Urinary bladder (tissue), 3 donors: ENCODE measurements at regions not wholly inside any gene's neighbourhood (a gene's known extent, or its start where the extent isn't known, plus 50 kb on each side); places are given as distances from the start of the nearest gene placed in this dataset.
"Not testable (repeated sequence)": the region's sequence is repeated elsewhere in the genome, so short reads cannot be mapped to it uniquely, and the experiment has no call there.

Source experiments
- DNase-seq: peaks from one replicate; pipeline ENCODE4 v3.0.0-alpha.2; 2015; ENCODE audit errors: extremely low spot score
- H3K27ac ChIP-seq: one replicate; pipeline ENCODE4 v1.5.1; 2013; ENCODE audit warnings: low read depth, mild to moderate bottlenecking, moderate library complexity
- H3K36me3 ChIP-seq: one replicate; pipeline ENCODE4 v1.6.1; 2013; ENCODE audit warnings: mild to moderate bottlenecking, moderate library complexity; ENCODE audit not compliant: insufficient read depth
- H3K4me1 ChIP-seq: one replicate; pipeline ENCODE4 v1.6.1; 2013; ENCODE audit warnings: mild to moderate bottlenecking, moderate library complexity; ENCODE audit not compliant: insufficient read depth
- H3K4me3 ChIP-seq: one replicate; pipeline ENCODE4 v1.5.1; 2013; ENCODE audit warnings: low read depth, low read length
- whole genome bisulfite sequencing: extraction: QIAGEN DNeasy Blood & Tissue Kit; methylation state at CpG from one replicate; pipeline ENCODE4 v1.1.7; 2013; 5-methylcytosine and 5-hydroxymethylcytosine counted together
- donor health status: healthy with polysubstance abuse.
- donor health status: healthy.

DNA sequence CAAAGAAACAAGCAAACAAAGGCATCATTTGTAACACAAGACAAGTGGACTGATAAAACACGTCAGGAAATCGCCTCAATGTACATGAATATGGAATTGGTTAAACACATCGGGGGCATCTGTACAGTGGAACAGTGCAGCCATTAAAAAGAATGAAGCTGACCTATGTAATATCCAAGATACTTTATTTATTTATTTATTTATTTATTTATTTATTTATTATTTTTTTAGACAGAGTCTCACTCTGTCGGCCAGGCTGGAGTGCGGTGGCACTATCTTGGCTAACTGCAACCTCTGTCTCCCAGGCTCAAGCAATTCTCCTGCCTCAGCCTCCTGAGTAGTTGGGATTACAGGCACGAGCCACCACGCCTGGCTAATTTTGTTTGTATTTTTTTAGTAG, 75.4 kb upstream of the SLC45A1 start:
- Histone ChIP-seq H3K27ac (no peak overlapping the region), H3K4me3 (no peak overlapping the region), H3K36me3 (no peaks in the 10 kb centered on the region), H3K4me1 (peaks cover 4% of the 10 kb centered on the region)
- 73% methylated on average over 7 of the region's 7 CpGs for WGBS
- DNase-seq = no peak

DNA sequence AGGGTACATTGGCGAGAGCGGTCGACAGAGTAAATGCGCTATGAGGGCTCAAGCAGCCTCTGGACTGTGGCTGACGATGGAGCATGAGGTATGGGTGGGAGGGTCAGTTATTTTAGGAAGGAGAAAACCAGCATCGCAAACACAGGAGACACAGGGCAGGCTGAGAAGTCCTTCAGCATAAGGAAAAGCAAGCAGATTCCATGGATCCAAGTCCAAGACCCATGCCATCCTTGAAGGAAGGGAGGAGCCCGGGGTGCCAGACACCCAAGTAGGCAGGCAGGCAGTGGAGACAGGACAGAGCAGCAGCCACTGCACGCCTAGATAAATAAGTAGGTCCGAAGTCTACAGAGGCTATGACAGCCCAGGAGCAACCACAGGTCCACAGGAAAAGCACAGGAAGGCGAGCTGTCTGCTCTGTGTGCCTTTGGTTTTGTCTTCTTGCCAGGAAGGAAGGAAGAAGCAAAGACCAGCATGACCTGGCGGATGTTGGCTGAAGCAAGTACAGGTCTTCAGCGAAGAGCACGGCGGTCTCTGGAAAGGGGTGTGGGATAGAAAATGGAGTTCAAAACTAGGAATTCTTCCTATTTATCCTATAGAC, 76.4 kb upstream of the SLC45A1 start:
- Histone ChIP-seq H3K36me3 (no peaks in the 10 kb centered on the region), H3K27ac (no peak overlapping the region), H3K4me1 (peaks cover 4% of the 10 kb centered on the region), H3K4me3 (no peak overlapping the region)
- WGBS = 89% methylated on average over 14 of the region's 14 CpGs
- no peak for DNase-seq

DNA sequence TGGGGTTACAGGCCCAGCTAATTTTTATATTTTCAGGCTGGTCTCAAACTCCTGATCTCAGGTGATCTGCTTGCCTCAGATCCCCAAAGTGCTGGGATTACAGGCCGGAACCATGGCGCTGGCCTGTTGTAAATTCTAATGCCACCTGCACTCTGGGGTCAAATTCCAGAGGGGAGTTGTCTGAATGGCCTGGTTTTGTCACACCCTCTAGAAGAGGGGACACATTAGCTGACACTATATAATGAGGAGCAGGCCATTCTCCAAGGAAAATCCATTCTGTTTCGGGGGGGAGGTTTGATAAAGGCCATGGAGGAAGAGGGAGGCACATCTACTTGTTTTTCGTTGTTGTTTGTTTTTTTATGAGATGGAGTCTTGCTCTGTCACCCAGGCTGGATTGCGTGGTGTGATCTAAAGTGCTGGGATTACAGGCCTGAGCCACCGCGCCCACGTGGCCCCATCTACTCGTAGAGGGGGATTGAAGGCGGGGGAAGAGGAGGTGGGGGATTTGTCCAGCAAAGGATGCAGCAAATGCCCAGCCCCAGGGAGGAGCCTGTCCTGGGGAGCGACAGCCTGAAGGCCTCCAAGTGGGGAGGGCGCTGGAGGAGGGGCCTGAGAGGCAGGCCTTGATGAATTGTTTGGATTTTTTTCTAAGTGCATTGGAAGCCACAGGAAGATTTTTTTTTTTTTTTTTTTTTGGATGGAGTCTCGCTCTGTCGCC, 78.4 kb upstream of the SLC45A1 start:
- no peaks in the 10 kb centered on the region for H3K36me3 ChIP-seq
- peaks cover 4% of the 10 kb centered on the region for H3K4me1 ChIP-seq
- no peak for DNase-seq
- H3K27ac ChIP-seq = no peak overlapping the region
- 62% methylated on average over 14 of the region's 14 CpGs for WGBS
- no peak overlapping the region for H3K4me3 ChIP-seq

DNA sequence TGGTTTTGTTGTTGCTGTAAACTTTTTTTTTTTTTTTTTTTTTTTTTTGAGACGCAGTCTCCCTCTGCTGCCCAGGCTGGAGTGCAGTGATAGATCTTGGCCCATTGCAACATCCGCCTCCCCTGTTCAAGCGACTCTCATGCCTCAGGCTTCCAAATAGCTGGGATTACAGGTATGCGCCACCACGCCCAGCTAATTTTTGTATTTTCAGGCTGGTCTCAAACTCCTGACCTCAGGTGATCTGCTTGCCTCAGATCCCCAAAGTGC, 78.9 kb upstream of the SLC45A1 start:
- no peak overlapping the region for H3K27ac ChIP-seq
- no peaks in the 10 kb centered on the region for H3K36me3 ChIP-seq
- DNase-seq = no peak
- H3K4me3 ChIP-seq = no peak overlapping the region
- WGBS = 56% methylated on average over 5 of the region's 5 CpGs
- H3K4me1 ChIP-seq = peaks cover 4% of the 10 kb centered on the region

DNA sequence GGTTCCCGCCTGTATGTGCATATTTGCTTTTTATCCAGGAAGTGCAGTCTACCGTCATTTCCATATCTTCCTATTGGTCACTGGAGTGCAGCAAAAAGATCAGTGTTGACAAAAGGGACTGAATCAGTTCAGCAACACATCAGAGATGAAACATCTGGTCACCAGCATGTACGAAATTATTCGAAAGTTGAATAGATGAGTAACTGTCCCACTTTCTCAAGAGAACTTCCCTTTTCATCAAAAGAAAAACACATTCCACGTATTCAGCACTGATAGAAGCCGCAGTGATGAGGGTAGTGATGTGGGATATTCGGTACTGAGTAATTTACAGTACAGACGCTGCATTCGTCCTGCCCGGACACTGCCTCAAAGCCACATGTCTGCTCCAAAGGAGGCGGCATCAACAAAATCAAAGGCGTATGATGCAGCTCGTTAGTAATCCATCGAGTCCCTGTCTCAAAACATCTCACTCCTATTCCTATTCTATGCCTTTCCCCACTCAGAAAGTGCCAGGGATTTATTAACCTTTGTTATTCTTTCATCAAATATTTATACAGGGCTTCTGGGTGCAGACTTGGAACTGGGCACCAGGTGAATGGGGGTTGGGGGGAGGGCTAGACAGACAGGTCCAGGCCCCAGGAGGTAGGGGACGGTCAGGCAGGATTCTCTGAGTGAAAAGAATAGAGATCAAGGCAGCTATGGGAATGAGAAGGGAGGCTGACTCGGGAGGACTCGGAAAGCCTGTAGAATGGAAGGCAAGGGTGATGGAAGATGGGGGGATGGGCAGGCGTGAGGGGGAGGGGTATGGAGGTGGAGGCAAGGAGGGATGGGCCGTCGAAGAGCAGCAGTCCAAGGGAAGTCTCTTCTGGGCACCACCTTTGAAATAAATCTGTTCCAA, 79.5 kb upstream of the SLC45A1 start:
- DNase-seq = no peak
- Histone ChIP-seq H3K27ac (no peak overlapping the region), H3K4me1 (peaks cover 4% of the 10 kb centered on the region), H3K36me3 (no peaks in the 10 kb centered on the region), H3K4me3 (no peak overlapping the region)
- 46% methylated on average over 20 of the region's 20 CpGs for WGBS

DNA sequence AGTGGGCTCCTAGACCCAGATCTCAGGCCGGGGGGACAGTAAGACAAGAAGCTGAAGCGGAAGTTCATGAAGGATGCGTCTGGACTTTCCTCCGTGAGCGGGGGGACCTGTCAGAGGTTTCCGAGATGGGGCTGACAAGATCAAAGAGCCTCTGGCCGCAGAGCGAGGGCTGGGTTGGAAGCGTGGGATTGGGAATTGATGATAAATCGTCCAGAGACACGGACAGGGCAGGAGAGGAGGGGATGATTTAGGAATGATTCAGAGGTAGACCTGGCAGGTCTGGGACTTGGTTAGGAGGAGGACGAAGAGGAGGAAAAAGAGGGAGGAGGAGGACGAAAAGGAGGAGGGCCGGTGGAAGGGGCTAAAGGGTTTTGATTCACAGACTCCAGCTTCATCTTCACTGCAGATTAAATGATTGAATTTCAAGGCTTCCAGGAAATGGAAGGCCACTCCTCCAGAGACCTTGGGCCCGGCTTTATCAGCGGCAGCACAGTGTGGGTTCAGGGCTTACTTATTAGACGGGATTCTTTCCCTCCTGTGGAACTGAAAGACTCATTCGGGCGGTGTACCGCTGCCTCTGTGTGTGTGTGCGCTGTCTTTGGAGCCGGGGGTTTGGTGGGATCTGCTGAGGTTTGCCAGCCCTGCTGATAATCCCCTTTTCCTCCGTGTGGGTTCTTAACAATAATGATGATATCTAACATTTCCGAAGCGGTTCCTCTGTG, 85.7 kb upstream of the SLC45A1 start:
- no peak for DNase-seq
- Histone ChIP-seq H3K4me1 (no peaks in the 10 kb centered on the region), H3K27ac (no peak overlapping the region), H3K36me3 (no peaks in the 10 kb centered on the region), H3K4me3 (no peak overlapping the region)
- 70% methylated on average over 25 of the region's 25 CpGs for WGBS

DNA sequence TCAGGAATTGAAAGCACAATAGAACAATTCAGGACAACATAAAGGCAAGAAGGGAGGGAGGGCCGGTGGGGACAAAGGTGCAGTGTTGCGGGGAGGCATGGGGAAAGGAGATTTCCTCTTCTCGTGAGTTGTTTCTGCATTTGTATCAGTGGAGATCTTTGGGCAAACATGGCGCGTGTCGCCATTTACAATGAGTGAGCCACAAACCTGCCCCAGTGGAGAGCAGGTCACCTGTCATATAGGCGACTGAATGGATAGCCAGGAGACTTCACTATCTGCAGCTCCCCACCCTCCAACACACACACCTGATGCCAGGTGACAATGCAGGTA, 87.7 kb upstream of the SLC45A1 start:
- 90% methylated on average over 7 of the region's 7 CpGs for WGBS
- no peak overlapping the region for H3K4me3 ChIP-seq
- DNase-seq = no peak
- H3K4me1 ChIP-seq = no peaks in the 10 kb centered on the region
- no peak overlapping the region for H3K27ac ChIP-seq
- no peaks in the 10 kb centered on the region for H3K36me3 ChIP-seq

DNA sequence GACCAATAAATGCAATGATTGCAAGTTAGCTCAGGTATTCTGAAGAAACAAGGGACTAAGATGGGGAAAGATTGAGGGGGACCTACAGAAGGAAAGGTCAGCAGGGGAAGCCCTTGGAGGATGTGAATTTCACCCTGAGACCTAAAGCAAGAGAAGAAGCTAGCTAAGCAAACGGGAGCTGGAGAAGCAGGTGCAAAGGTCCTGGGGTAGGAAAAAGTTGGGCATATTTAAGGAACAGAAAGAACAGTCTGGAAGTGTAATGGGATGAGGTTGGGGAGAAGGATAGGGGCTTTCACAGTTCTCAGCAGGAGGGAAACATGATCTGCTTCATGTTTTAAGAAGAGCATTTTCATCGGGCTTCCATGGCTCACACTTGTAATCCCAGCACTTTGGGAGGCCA, 89.7 kb upstream of the SLC45A1 start:
- no peaks in the 10 kb centered on the region for H3K4me1 ChIP-seq
- no peak overlapping the region for H3K4me3 ChIP-seq
- no peak overlapping the region for H3K27ac ChIP-seq
- no peaks in the 10 kb centered on the region for H3K36me3 ChIP-seq
- DNase-seq = no peak
- WGBS = 93% methylated on average over 2 of the region's 2 CpGs

DNA sequence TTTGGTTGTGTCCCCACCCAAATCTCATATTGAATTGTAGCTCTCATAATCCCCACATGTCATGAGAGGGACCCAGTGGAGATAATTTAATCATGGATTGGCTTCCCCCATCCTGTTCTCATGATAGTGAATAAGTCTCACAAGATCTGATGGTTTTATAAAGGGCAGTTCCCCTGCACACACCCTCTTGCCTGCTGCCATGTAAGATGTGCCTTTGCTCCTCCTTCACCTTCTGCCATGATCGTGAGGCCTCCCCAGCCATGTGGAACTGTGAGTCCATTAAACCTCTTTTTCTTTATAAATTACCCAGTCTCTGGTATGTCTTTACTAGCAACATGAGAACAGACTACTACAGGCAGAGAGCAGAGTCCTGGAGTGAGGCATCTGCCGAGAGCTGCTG, 90.2 kb upstream of the SLC45A1 start:
- H3K4me3 ChIP-seq, DNase-seq, H3K36me3 ChIP-seq, H3K27ac ChIP-seq, H3K4me1 ChIP-seq: not testable (repeated sequence)
- 93% methylated on average over 2 of the region's 2 CpGs for WGBS

DNA sequence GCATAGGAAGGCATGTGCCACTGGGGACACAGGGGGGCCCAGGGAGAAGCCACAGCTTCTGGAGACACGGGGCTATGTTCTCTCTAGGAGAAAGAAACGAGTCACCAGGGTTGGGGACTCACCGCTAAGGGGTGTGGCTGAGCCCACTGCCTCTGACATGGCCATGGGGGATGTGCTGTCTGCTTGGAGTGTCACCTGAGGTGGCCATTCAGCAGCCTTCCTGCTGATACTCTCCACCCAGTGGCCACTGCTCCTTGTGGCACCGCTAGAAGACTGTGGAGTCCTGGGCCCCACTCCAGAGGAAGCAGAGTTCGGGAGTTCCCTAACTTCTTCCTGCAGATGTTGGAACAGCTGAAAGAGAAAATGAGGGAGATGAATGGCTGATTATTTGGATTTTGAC, 91.2 kb upstream of the SLC45A1 start:
- WGBS = 72% methylated on average over 5 of the region's 5 CpGs
- Histone ChIP-seq H3K27ac (no peak overlapping the region), H3K36me3 (no peaks in the 10 kb centered on the region), H3K4me1 (no peaks in the 10 kb centered on the region), H3K4me3 (no peak overlapping the region)
- DNase-seq = no peak

DNA sequence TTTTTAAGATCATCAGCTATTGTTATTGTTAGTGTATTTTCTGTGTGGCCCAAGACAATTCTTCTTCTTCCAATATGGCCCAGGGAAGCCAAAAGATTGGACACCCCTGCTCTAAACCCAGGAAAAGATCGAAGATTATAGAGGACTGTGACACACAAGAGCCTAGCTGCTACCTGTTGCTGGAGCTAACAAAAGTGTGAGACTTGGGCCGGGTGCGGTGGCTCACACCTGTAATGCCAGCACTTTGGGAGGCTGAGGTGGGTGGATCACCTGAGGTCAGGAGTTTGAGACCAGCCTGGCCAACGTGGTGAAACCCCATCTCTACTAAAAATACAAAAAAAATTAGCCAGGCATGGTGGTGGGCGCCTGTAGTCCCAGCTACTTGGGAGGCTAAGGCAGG, 91.9 kb upstream of the SLC45A1 start:
- H3K4me3 ChIP-seq, H3K27ac ChIP-seq, H3K4me1 ChIP-seq, DNase-seq, H3K36me3 ChIP-seq: not testable (repeated sequence)
- WGBS = 91% methylated on average over 5 of the region's 5 CpGs

DNA sequence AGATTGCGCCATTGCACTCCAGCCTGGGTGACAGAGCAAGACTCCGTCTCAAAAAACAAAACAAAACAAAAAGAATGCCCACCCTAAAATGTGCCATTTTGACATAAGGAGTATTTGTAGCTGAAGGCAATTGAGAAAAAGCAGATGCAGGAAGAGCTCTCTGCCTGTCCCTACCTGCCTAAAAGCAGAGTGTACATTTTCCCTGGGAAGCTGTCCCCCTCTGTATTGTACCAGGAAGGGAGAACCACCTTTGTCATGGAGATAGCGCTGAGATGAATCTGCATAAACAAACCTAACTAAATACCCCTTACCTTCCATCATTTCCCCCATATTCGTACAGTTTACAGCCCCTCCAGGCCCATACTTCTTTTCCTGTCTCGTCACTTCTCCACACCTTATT, 94.4 kb upstream of the SLC45A1 start:
- Histone ChIP-seq H3K4me1 (no peaks in the 10 kb centered on the region), H3K27ac (no peak overlapping the region), H3K4me3 (no peak overlapping the region), H3K36me3 (no peaks in the 10 kb centered on the region)
- whole genome bisulfite sequencing = 92% methylated on average over 5 of the region's 5 CpGs
- DNase-seq = no peak

DNA sequence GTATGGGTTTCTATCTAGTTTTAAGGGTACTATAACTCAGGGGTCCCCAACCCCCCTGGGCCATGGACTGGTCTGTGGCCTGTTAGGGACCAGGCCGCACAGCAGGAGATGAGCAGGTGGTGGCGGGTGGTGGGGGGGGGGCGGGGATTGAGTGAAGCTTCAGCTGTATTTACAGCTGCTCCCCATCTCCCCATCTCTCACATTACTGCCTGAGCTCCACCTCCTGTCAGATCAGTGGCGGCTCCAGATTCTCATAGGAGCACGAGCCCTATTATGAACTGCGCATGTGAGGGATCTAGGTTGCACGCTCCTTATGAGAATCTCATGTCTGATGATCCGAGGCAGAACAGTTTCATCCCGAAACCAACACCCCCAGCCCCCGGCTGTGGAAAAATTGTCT, 95.1 kb upstream of the SLC45A1 start:
- 95% methylated on average over 10 of the region's 10 CpGs for WGBS
- DNase-seq = no peak
- no peak overlapping the region for H3K4me3 ChIP-seq
- H3K27ac ChIP-seq = no peak overlapping the region
- H3K36me3 ChIP-seq = no peaks in the 10 kb centered on the region
- H3K4me1 ChIP-seq = no peaks in the 10 kb centered on the region

DNA sequence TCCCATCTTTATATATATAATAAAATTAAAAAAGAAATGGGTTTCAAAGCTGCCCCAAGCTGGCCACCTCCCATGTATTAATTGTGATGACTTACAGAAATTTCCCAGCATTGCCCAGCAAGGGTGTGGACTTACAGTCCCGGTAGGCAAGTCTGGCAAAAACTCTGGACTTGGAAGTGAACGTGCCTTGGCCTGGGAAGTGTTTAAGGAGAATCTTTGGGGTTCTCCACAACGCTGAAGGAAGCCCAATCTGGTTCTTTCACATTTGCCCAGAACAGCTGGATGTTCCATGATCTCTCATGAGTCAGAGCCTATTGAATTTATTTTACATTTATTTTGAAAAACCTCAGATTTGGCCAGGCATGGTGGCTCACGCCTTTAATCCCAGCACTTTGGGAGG, 98.4 kb upstream of the SLC45A1 start:
- DNase-seq = no peak

More for the DNA sequence above, 98.4 kb upstream of the SLC45A1 start:
- no peaks in the 10 kb centered on the region for H3K4me1 ChIP-seq
- 52% methylated on average over 4 of the region's 4 CpGs for WGBS
- H3K27ac ChIP-seq = no peak overlapping the region
- H3K4me3 ChIP-seq = no peak overlapping the region
- no peaks in the 10 kb centered on the region for H3K36me3 ChIP-seq
